ENCODE measurements at regions not wholly inside any gene's neighbourhood (a gene's known extent, or its start where the extent isn't known, plus 50 kb on each side); places are given as distances from the start of the nearest gene placed in this dataset.

- TF ChIP-seq, protein P1, sequence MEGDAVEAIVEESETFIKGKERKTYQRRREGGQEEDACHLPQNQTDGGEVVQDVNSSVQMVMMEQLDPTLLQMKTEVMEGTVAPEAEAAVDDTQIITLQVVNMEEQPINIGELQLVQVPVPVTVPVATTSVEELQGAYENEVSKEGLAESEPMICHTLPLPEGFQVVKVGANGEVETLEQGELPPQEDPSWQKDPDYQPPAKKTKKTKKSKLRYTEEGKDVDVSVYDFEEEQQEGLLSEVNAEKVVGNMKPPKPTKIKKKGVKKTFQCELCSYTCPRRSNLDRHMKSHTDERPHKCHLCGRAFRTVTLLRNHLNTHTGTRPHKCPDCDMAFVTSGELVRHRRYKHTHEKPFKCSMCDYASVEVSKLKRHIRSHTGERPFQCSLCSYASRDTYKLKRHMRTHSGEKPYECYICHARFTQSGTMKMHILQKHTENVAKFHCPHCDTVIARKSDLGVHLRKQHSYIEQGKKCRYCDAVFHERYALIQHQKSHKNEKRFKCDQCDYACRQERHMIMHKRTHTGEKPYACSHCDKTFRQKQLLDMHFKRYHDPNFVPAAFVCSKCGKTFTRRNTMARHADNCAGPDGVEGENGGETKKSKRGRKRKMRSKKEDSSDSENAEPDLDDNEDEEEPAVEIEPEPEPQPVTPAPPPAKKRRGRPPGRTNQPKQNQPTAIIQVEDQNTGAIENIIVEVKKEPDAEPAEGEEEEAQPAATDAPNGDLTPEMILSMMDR (optimal IDR thresholded peaks at IDR 0.05 in 1 of 3, IDR thresholded peaks at IDR 0.05 in 1 of 3, conservative IDR thresholded peaks at IDR 0.05 in 1 of 3; ENCODE audit: extremely low read depth in 1 of 3, insufficient read depth in 2 of 3, low read length in 3 of 3), result no peak
- no peak for TF ChIP-seq EZH2 (IDR thresholded peaks at IDR 0.05; ENCODE audit: low read length)
Measured at GRCh38 chr7:86975449-86975848, 84.0 kb downstream of the ELAPOR2 start.
